Transverse colon (tissue), 4 donors: ENCODE measurements at regions not wholly inside any gene's neighbourhood (a gene's known extent, or its start where the extent isn't known, plus 50 kb on each side); places are given as distances from the start of the nearest gene placed in this dataset.

ENCODE experiments used
- DNase-seq: peaks from one replicate; pipeline ENCODE4 v3.0.0-alpha.2; 2019
- H3K27ac ChIP-seq, 4 donors: fragments of 200-600 bp; sonication (generic); 2 replicates each; pipeline ENCODE4 v1.5.1; 2016 to 2018; ENCODE audit warnings: inconsistent platforms in 4 of 4
- H3K27me3 ChIP-seq: fragments of 200-600 bp; sonication (generic); 2 replicates; pipeline ENCODE4 v1.5.1; 2017; ENCODE audit warnings: inconsistent platforms
- H3K36me3 ChIP-seq, 4 donors: fragments of 200-600 bp; sonication (generic); 2 replicates each; pipeline ENCODE4 v1.5.1; 2017 to 2019; ENCODE audit warnings: inconsistent platforms in 4 of 4
- H3K4me1 ChIP-seq, 4 donors: fragments of 200-600 bp; sonication (generic); 2 replicates each; pipeline ENCODE4 v1.5.1; 2017 to 2020; ENCODE audit warnings: inconsistent platforms in 4 of 4
- H3K4me3 ChIP-seq, 4 donors: fragments of 200-600 bp; sonication (generic); 1 replicate in 1 of 4; 2 replicates in 3 of 4; pipeline versions ENCODE4 v1.5.1 to v1.6.1; 2017 to 2019; ENCODE audit warnings: inconsistent platforms in 4 of 4
- H3K9me3 ChIP-seq, 2 donors: fragments of 200-600 bp; sonication (generic); 2 replicates each; pipeline ENCODE4 v1.5.1; 2017 to 2019; ENCODE audit warnings: inconsistent platforms in 2 of 2
- EP300 ChIP-seq: sonication (generic); formaldehyde crosslinking; IDR thresholded peaks from one replicate; pipeline ENCODE4 v1.6.1; 2017; ENCODE audit warnings: antibody characterized with exemption, low read depth
- POLR2A ChIP-seq: fragments of 450-650 bp; IDR thresholded peaks from one replicate; pipeline ENCODE4 v1.6.1; 2016; ENCODE audit warnings: antibody characterized with exemption, mild to moderate bottlenecking, moderate library complexity
- POLR2AphosphoS5 ChIP-seq, 3 donors: sonication (generic); formaldehyde crosslinking; IDR thresholded peaks; one replicate each; pipeline ENCODE4 v1.6.1; 2016; ENCODE audit warnings: antibody characterized with exemption in 3 of 3
- WGBS, 2 donors: methylation state at CpG; one replicate each; pipeline ENCODE4 v1.1.5; 2018; ENCODE audit warnings: low coverage in 1 of 2; 5-methylcytosine and 5-hydroxymethylcytosine counted together
- in situ Hi-C, 4 donors: fragments of 200-750 bp; cut with MboI; loops; one replicate each; pipeline versions ENCODE4 v1.15.0 to v1.15.1; 2017; ENCODE audit warnings: low sequenced_read_pairs in 3 of 4, low pct_ligation_motif_present in 1 of 4, low pct_unique_long_range_greater_than_20kb in 1 of 4
- intact Hi-C: fragments of 100-400 bp; cut with DNase I; formaldehyde crosslinking; loops from one replicate; pipeline ENCODE4 v1.15.1; 2023; ENCODE audit warnings: low total_unique reads
- TF ChIP-seq, protein P1 (sequence below), 5 experiments: fragments of 200-600 bp in 3 of 5; fragments of 450-650 bp in 2 of 5; sonication (generic) in 3 of 5; IDR thresholded peaks; 1 replicate in 2 of 5; 2 replicates in 3 of 5; pipeline ENCODE4 v1.5.1; 2016 to 2017; ENCODE audit warnings: antibody characterized with exemption in 5 of 5, inconsistent platforms in 3 of 5, mild to moderate bottlenecking in 2 of 5, moderate library complexity in 1 of 5

DNA sequence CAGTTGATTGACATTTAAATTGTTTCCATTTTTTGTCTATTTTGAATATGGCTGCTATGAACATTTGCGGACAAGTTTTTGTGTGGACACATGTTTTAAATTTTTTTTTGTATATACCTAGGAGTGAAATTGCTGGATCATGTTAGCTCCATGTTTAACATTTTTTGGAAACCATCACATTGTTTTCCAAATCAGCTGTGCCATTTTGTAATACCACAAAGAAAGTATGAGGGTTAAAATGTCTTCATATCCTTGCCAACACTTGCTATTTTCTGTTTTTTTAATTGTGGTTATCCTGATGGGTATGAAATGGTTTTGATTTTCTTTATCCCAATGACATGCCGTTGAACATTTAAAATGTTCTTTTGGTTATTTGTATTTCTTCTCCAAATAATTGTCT lies 52.1 kb downstream of the CARTPT start:
- DNase-seq = no peak
- Histone ChIP-seq H3K27me3 (peaks cover 3% of the 10 kb centered on the region), H3K36me3 (no peaks in the 10 kb centered on the region), H3K4me1 (no peaks in the 10 kb centered on the region), H3K27ac (no peak overlapping the region), H3K9me3 (no peaks in the 10 kb centered on the region), H3K4me3 (no peak overlapping the region)
- in situ Hi-C loops = loop anchor here in 1 of 4 donors (25.0 kb wide), 1 partner anchor 309 kb away; the partner anchor contains the start of gene BDP1
- 89% methylated on average over 2 of the region's 2 CpGs for WGBS, 2 donors
- no peak for TF ChIP-seq EP300
- TF ChIP-seq, protein P1, sequence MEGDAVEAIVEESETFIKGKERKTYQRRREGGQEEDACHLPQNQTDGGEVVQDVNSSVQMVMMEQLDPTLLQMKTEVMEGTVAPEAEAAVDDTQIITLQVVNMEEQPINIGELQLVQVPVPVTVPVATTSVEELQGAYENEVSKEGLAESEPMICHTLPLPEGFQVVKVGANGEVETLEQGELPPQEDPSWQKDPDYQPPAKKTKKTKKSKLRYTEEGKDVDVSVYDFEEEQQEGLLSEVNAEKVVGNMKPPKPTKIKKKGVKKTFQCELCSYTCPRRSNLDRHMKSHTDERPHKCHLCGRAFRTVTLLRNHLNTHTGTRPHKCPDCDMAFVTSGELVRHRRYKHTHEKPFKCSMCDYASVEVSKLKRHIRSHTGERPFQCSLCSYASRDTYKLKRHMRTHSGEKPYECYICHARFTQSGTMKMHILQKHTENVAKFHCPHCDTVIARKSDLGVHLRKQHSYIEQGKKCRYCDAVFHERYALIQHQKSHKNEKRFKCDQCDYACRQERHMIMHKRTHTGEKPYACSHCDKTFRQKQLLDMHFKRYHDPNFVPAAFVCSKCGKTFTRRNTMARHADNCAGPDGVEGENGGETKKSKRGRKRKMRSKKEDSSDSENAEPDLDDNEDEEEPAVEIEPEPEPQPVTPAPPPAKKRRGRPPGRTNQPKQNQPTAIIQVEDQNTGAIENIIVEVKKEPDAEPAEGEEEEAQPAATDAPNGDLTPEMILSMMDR (IDR thresholded peaks at IDR 0.05) = no peak
- TF ChIP-seq POLR2A = no peak
- intact Hi-C loops = no loop called here

DNA sequence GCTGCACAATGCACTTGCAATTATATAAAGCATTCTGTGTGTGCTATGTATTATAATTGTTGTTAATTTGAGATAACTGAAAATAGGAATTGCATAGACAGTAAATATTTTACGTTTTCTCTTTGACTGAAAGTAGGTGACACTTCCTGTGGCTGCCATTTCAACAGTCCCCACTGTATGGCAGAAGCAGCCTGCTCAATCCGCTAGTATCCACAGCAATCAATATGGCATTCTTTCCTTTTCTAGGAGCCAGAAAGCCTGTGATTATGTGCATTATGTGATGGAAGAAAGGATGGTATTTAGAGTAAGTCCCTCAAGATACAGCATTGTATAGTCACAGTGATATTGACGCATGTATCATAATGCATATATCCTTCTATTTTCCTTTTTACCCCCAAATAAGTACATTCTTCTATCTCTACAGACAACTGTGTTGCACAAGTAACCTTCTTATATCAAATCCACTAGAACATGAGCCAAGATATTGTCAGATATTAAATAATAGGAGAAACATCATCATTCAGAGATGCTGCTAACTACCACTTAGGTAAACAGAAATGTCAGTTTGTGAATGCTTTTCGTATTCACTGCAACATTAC lies 59.7 kb downstream of the CARTPT start:
- intact Hi-C loops = no loop called here
- WGBS, 2 donors = 63 to 68% methylated on average over 4 of the region's 4 CpGs
- in situ Hi-C loops = loop anchor here in 1 of 4 donors (25.0 kb wide), 2 partner anchors 234 to 534 kb away; partner anchors contain the start of genes MRPS27 and PTCD2
- Histone ChIP-seq H3K9me3 (no peaks in the 10 kb centered on the region), H3K27ac (no peak overlapping the region), H3K4me1 (peaks cover 0 to 17% (median 4%) of the 10 kb centered on the region in 4 donors), H3K4me3 (no peak overlapping the region), H3K27me3 (no peaks in the 10 kb centered on the region), H3K36me3 (no peaks in the 10 kb centered on the region)
- TF ChIP-seq, protein P1 (IDR thresholded peaks at IDR 0.05) = peak in 4 of 5 experiments; percentile 29 to 60 (median 44)
- no peak for TF ChIP-seq EP300
- no peak for DNase-seq

DNA sequence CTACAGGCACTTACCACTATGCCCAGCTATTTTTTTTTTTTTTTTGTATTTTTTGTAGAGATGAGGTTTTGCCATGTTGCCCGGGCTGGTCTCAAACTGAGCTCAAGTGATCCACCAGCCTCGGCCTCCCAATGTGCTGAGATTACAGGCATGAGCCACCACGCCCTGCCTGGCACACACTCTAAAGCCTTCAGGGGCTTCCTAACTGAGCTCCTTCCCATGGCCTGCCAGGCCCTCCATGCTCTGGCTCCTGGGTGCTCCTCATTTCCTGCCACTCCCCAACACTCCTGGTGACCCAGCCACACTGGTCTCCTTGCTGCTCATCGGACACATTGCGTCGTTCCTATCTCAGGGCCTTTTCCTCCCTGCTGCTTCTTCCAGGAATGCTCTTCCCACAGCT lies 61.5 kb downstream of the CARTPT start:
- no peaks in the 10 kb centered on the region for H3K27me3 ChIP-seq
- DNase-seq = no peak
- no peak overlapping the region for H3K27ac ChIP-seq
- intact Hi-C loops (loop anchor here (5.0 kb wide), 1 partner anchor 527 kb away; no protein-coding TSS in a partner anchor), in situ Hi-C loops (loop anchor here (10.0 to 25.0 kb wide), 5 partner anchors 232 to 544 kb away; partner anchors contain the start of genes MRPS27 (in 2 of the 4) and PTCD2 (in 2 of the 4))
- H3K9me3 ChIP-seq = no peaks in the 10 kb centered on the region
- H3K36me3 ChIP-seq = no peaks in the 10 kb centered on the region
- 90 to 91% methylated on average over 3 to 6 of the region's 6 CpGs for WGBS, 2 donors
- no peak overlapping the region for H3K4me3 ChIP-seq
- TF ChIP-seq POLR2AphosphoS5 (IDR thresholded peaks at IDR 0.05) (no peak), POLR2A (no peak), EP300 (no peak)
- TF ChIP-seq, protein P1 (IDR thresholded peaks at IDR 0.05) = no peak
- peaks cover 0 to 21% (median 4%) of the 10 kb centered on the region in 4 donors for H3K4me1 ChIP-seq

DNA sequence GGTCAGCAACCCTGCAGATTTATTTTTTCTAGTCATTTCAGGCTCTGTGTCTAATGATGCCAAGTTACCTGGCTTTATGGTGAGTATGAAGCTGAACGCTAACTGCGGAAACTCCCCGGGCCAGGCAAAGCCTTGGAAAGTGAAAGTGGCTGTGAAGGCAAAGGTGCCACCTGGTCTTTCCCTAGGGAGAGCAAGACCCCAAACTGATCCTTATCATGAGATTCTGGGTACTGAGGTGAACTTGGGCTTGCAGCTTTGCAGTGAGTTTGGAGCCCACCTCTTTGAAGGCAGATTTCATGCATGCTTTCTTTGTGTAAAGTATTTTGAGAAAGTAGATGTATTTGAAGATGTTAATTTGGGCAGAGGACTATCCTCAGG lies 63.3 kb downstream of the CARTPT start:
- no peak overlapping the region for H3K27ac ChIP-seq
- in situ Hi-C loops (loop anchor here (10.0 to 25.0 kb wide), 5 partner anchors 230 to 542 kb away; partner anchors contain the start of genes MRPS27 (in 2 of the 4) and PTCD2 (in 2 of the 4)), intact Hi-C loops (loop anchor here (5.0 kb wide), 1 partner anchor 525 kb away; no protein-coding TSS in a partner anchor)

More for the DNA sequence above, 63.3 kb downstream of the CARTPT start:
- H3K4me3 ChIP-seq = peak overlapping the region in 1 of 4 donors; percentile 42
- WGBS, 2 donors = 47 to 53% methylated on average over 3 of the region's 3 CpGs
- DNase-seq = no peak
- H3K36me3 ChIP-seq = no peaks in the 10 kb centered on the region
- peaks cover 0 to 21% (median 4%) of the 10 kb centered on the region in 4 donors for H3K4me1 ChIP-seq
- no peak for TF ChIP-seq POLR2A
- TF ChIP-seq POLR2AphosphoS5 (IDR thresholded peaks at IDR 0.05) = no peak
- TF ChIP-seq, protein P1 (IDR thresholded peaks at IDR 0.05) = no peak
- TF ChIP-seq EP300 = no peak
- H3K9me3 ChIP-seq = no peaks in the 10 kb centered on the region
- H3K27me3 ChIP-seq = no peaks in the 10 kb centered on the region
